Left ventricle myocardium superior (tissue), 1 donor: ENCODE measurements at regions not wholly inside any gene's neighbourhood (a gene's known extent, or its start where the extent isn't known, plus 50 kb on each side); places are given as distances from the start of the nearest gene placed in this dataset.

Source experiments
- ATAC-seq: fragments of 200-7000 bp; cut with Tn5 transposase; one replicate; pipeline ENCODE4 v1.9.1; 2020; ENCODE audit warnings: mild to moderate bottlenecking, moderate library complexity
- DNase-seq: peaks from one replicate; pipeline ENCODE4 v3.0.0-alpha.2; 2020
- intact Hi-C: fragments of 100-400 bp; cut with micrococcal nuclease; formaldehyde crosslinking; loops from one replicate; pipeline ENCODE4 v1.11.0; 2022
- donor health status: DM: no; HTN: yes; CAD: no; lungs with severe emphysema.

DNA sequence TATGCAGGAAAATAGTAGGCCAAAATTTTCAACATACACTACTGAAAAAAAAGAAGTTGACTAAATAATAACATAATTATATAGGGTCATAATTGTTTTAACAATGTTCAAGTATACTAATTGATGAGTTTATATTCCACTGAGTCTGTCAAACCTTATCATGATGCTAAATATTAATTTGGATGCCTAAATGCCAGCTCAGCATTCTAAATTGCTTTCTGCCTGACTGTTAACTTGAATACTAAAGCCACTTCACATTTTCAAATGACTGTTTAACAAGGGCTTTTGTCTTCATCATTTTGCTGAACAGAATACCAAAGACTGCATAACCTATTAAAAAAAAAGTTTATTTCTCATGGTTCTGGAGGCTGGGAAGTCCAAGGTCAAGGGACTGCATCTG is 232.8 kb downstream of the DOK5 start:
- intact Hi-C loops: no loop called here
- ATAC-seq: no peak
- DNase-seq: no peak

DNA sequence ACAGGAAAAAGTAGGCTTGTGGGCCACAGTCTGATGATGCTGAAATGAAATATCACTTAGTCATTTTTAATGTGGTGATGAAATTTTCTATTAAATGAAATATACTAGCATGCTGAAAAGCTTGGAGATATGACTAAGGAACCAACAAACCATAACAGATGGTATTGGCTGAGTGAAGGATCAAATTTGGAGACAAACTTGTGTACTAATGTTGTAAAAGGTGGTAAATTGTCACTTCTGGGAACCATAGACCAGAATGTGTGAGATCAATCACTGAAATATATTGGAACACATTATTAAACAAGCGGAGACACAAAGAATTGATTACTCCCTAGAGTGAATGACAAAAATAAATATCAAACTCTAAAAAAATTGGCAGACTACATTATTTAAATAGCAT is 232.4 kb downstream of the DOK5 start:
- no peak for ATAC-seq
- intact Hi-C loops: no loop called here
- no peak for DNase-seq

DNA sequence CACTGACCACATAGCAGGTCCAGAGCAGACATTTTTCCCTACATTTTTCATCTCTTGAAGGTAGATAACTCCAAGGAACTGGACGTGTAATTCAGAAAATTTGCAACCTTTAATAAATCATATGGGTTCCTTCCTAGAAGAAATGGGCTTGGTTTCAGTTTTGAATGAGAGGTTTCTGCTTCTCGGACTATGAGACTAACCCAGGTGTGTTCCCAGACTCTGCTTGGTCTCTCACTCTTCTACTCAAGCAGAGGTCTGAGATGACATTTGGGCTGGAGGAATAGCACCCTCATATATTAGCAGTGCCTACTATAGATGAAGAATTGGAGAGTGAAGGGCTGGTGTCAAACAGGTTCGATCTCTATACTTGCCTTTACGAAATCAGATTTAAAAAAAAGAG is 231.2 kb downstream of the DOK5 start:
- ATAC-seq: no peak
- DNase-seq: no peak
- intact Hi-C loops: no loop called here

DNA sequence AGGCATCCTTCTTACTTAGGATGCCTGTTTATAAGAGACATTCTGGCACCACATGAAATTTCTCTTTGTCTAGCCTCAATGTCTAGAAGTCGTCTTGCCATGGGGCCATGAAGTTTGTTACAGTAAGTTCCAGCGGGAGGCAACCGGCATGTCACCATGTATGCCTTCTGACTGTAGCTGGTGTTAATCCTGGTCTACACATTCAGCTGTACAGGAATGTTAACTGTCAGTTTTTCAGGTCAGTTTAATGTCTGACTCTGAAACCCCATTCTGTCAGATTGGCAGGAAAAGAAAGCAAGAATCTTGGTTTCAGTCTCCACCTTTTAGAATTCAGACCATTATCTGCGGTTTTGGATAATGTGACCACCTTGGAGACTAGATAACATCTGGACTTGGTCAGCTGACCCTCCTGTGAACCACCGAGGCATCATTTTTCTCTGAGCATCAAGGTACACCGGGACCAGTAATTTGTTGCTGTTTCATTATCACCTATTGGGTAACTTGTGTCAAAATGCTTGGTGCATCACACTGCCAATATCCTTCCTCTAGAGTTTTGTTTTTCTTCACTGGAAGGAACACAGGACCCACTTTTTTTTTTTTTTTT is 228.7 kb downstream of the DOK5 start:
- intact Hi-C loops: no loop called here
- no peak for DNase-seq
- ATAC-seq: no peak
